ENCODE measurements at regions not wholly inside any gene's neighbourhood (a gene's known extent, or its start where the extent isn't known, plus 50 kb on each side); places are given as distances from the start of the nearest gene placed in this dataset.

GRCh38 chr15:38888701-38889221, 324.1 kb upstream of the RASGRP1 start:
- H3K27ac ChIP-seq (ENCODE audit: low read depth in 2 of 2, low read length in 1 of 2) = peak overlapping the region; percentile 21 to 93; a peak in 3 of 4 replicates
- peaks cover 45% of the 10 kb centered on the region for H3F3A ChIP-seq (replicated peaks; ENCODE audit: insufficient read depth)
- DNase-seq = peak; percentile 40
- H3K9me3 ChIP-seq = no peaks in the 10 kb centered on the region
- H3K79me2 ChIP-seq (ENCODE audit: insufficient read depth) = no peaks in the 10 kb centered on the region
- H3K4me3 ChIP-seq (ENCODE audit: low read depth in 2 of 2, low read length in 1 of 2) = no peak overlapping the region
- H3K9ac ChIP-seq = no peak overlapping the region
- H4K20me1 ChIP-seq (ENCODE audit: insufficient read depth) = no peaks in the 10 kb centered on the region
- H3K4me2 ChIP-seq = no peak overlapping the region
- TF ChIP-seq FOSL2 (IDR thresholded peaks at IDR 0.05; ENCODE audit: borderline replicate concordance, low read depth) (no peak), RXRA (IDR thresholded peaks at IDR 0.05; ENCODE audit: borderline replicate concordance, low read depth) (no peak), PBX3 (IDR thresholded peaks at IDR 0.05) (peak; percentile 39; the same call in 1 of the 2 replicates), FOXM1 (IDR thresholded peaks at IDR 0.05; ENCODE audit: low read depth) (no peak), GATA2 (CRISPR knock-in tag; IDR thresholded peaks at IDR 0.05) (peak; percentile 53; the same call in 1 of the 2 replicates), TCF12 (IDR thresholded peaks at IDR 0.05) (0 out of 2 replicates have a peak, but pooled peaks have one; percentile 40), RAD21 (IDR thresholded peaks at IDR 0.05; ENCODE audit: low read length) (0 out of 2 replicates have a peak, but pooled peaks have one; percentile 26), EP300 (IDR thresholded peaks at IDR 0.05; ENCODE audit: borderline replicate concordance in 1 of 2, low read depth in 1 of 2, low read length in 1 of 2) (peak in 1 of 2 experiments; percentile 59; a peak in 1 of 4 replicates)
- peaks cover 28 to 44% of the 10 kb centered on the region in 2 experiments for H3K4me1 ChIP-seq (ENCODE audit: control insufficient read depth in 1 of 2, insufficient read depth in 2 of 2, low read depth in 1 of 2, low read length in 1 of 2)
- no peaks in the 10 kb centered on the region for H3K27me3 ChIP-seq (ENCODE audit: insufficient read depth)
- H2AFZ ChIP-seq (ENCODE audit: low read depth) = peak overlapping the region; percentile 4; the same call in 1 of the 2 replicates
- CTCF ChIA-PET = interaction anchor here (0.7 to 1.6 kb wide), 3 partner anchors 11 to 102 kb away, joined by 3 to 6 read pairs (median 5); no protein-coding TSS in a partner anchor
- POLR2A ChIA-PET = interaction anchor here (0.7 kb wide), 1 partner anchor 813 kb away, joined by 3 read pairs; no protein-coding TSS in a partner anchor
- WGBS (ENCODE audit: low lambda C conversion rate) = 89% methylated on average over 3 of the region's 5 CpGs
- H3K36me3 ChIP-seq (replicated peaks in 1 of 2; ENCODE audit: control insufficient read depth in 1 of 2, insufficient read depth in 2 of 2, low read length in 1 of 2) = no peaks in the 10 kb centered on the region
- no peaks in the 10 kb centered on the region for H3K9me2 ChIP-seq

- Histone ChIP-seq H3F3A (replicated peaks; ENCODE audit: insufficient read depth) (peaks cover 47% of the 10 kb centered on the region), H3K4me1 (ENCODE audit: control insufficient read depth in 1 of 2, insufficient read depth in 2 of 2, low read depth in 1 of 2, low read length in 1 of 2) (peaks cover 23 to 45% of the 10 kb centered on the region in 2 experiments), H2AFZ (ENCODE audit: low read depth) (no peak overlapping the region), H4K20me1 (ENCODE audit: insufficient read depth) (no peaks in the 10 kb centered on the region), H3K27ac (ENCODE audit: low read depth in 2 of 2, low read length in 1 of 2) (peak overlapping the region in 1 of 2 experiments; percentile 93; a peak in 2 of 4 replicates), H3K4me2 (no peak overlapping the region), H3K79me2 (ENCODE audit: insufficient read depth) (no peaks in the 10 kb centered on the region), H3K27me3 (ENCODE audit: insufficient read depth) (no peaks in the 10 kb centered on the region), H3K4me3 (ENCODE audit: low read depth in 2 of 2, low read length in 1 of 2) (no peak overlapping the region), H3K9me2 (no peaks in the 10 kb centered on the region), H3K9me3 (no peaks in the 10 kb centered on the region), H3K36me3 (replicated peaks in 1 of 2; ENCODE audit: control insufficient read depth in 1 of 2, insufficient read depth in 2 of 2, low read length in 1 of 2) (no peaks in the 10 kb centered on the region), H3K9ac (no peak overlapping the region)
- TF ChIP-seq GATA2 (CRISPR knock-in tag; IDR thresholded peaks at IDR 0.05) (no peak), ZBTB33 (IDR thresholded peaks at IDR 0.05; ENCODE audit: borderline replicate concordance, low read depth) (no peak), TCF12 (IDR thresholded peaks at IDR 0.05) (no peak), REST (IDR thresholded peaks at IDR 0.05; ENCODE audit: low read depth, low read length) (no peak), RFX5 (IDR thresholded peaks at IDR 0.05; ENCODE audit: low read length) (no peak), ELF1 (IDR thresholded peaks at IDR 0.05) (no peak), JUND (IDR thresholded peaks at IDR 0.05) (no peak), EP300 (IDR thresholded peaks at IDR 0.05; ENCODE audit: borderline replicate concordance in 1 of 2, low read depth in 1 of 2, low read length in 1 of 2) (no peak), MXI1 (IDR thresholded peaks at IDR 0.05; ENCODE audit: low read depth, low read length) (no peak), GABPA (IDR thresholded peaks at IDR 0.05; ENCODE audit: low read depth) (no peak), USF1 (IDR thresholded peaks at IDR 0.05; ENCODE audit: borderline replicate concordance, low read depth) (no peak), CHD2 (IDR thresholded peaks at IDR 0.05; ENCODE audit: low read length, partially characterized antibody) (no peak), NRF1 (IDR thresholded peaks at IDR 0.05; ENCODE audit: low read depth, low read length) (no peak), RXRA (IDR thresholded peaks at IDR 0.05; ENCODE audit: borderline replicate concordance, low read depth) (no peak), TEAD4 (IDR thresholded peaks at IDR 0.05; ENCODE audit: borderline replicate concordance, insufficient read depth) (no peak), FOXM1 (IDR thresholded peaks at IDR 0.05; ENCODE audit: low read depth) (no peak)
- WGBS (ENCODE audit: low lambda C conversion rate) = 97% methylated on average over 3 of the region's 3 CpGs
- no peak for DNase-seq
- ChIA-PET CTCF (interaction anchor here (1.0 kb wide), 1 partner anchor 190 kb away, joined by 3 read pairs; no protein-coding TSS in a partner anchor), POLR2A (no interaction called here)
Observed at GRCh38 chr15:38890194-38890593, 325.6 kb upstream of the RASGRP1 start.

Measured in SK-N-SH (cell line).